Erythroblast (primary cell): ENCODE measurements at regions not wholly inside any gene's neighbourhood (a gene's known extent, or its start where the extent isn't known, plus 50 kb on each side); places are given as distances from the start of the nearest gene placed in this dataset.
"Not testable (repeated sequence)": the region's sequence is repeated elsewhere in the genome, so short reads cannot be mapped to it uniquely, and the experiment has no call there.

Experiments used
- DNase-seq, 2 experiments: peaks; one replicate each; lab custom pipeline; 2025; lab: John Stamatoyannopoulos, UW
- GATA1 ChIP-seq: IDR thresholded peaks from 2 replicates; pipeline ENCODE4 v1.6.1; 2011; ENCODE audit warnings: low read depth, mild to moderate bottlenecking, control low read depth, low read length, moderate library complexity
- POLR2A ChIP-seq: IDR thresholded peaks from 2 replicates; pipeline ENCODE4 v1.6.1; 2011; ENCODE audit warnings: mild to moderate bottlenecking, low read length

- TF ChIP-seq POLR2A (no peak), GATA1 (no peak)
- no peak for DNase-seq
Observed at GRCh38 chr13:78054157-78054556, 135.5 kb upstream of the EDNRB start.

- DNase-seq = no peak
- TF ChIP-seq GATA1 (no peak), POLR2A (no peak)
Observed at GRCh38 chr13:78047151-78047550, 128.5 kb upstream of the EDNRB start.

DNA sequence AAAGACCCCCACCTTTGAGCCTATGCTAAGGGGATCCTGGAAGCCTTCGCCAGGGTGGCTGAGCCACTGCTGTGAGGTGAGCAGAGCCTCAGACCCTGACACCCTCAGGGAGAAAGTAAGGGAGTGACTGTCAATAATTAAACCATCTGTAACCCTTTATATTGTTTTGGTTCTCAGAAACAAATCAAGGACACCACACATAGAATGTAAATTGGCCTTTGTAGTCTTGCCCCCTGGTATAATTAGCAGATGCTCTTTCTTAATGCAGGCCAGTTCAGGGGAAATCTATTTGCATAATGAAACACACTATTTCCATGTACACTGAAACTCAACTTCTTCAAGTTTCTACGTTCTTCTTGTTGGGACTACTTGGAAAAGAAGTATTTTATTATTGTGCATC lies 127.7 kb upstream of the EDNRB start:
- no peak for DNase-seq
- TF ChIP-seq GATA1 = no peak
- TF ChIP-seq POLR2A = no peak

GRCh38 chr13:78045916-78046315 lies 127.3 kb upstream of the EDNRB start:
- DNase-seq = no peak
- TF ChIP-seq POLR2A = no peak
- no peak for TF ChIP-seq GATA1

GRCh38 chr13:78041366-78041765 lies 122.7 kb upstream of the EDNRB start:
- DNase-seq = not testable (repeated sequence)

DNA sequence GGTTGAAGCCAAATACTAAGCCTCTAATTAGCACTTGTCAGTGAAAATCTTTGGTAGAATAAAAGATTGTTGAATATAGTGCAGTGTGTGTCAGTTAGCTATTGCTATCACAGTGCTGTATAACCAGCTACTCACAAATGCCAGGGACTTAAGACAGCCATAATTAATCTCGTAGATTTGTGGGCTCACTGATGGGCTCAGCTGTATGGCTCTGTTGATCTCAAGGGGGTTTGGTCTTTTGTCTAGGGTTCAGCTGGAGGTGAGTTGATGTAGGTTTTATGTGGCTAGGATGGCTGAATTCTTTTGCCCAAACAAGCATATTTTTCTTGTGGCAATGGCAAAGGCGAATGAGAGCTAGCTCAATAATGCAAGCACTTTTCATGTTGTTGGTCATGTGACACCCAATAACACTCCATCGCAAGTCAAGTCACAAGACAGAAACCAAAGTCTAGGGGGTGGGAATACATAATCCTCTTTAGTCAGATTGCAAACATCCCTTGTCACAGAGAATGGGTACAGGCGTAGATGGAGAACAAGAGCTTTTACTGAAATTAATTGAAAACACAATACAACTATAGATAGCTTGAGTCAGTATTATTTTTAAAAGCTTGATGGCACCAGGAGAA lies 121.7 kb upstream of the EDNRB start:
- DNase-seq = no peak
- TF ChIP-seq POLR2A = no peak
- no peak for TF ChIP-seq GATA1

- DNase-seq = no peak
- TF ChIP-seq GATA1 = no peak
- no peak for TF ChIP-seq POLR2A
Observed at GRCh38 chr13:78036841-78037240, 118.2 kb upstream of the EDNRB start.

- no peak for DNase-seq
- TF ChIP-seq GATA1 = no peak
- no peak for TF ChIP-seq POLR2A
Observed at GRCh38 chr13:78035500-78035899, 116.9 kb upstream of the EDNRB start.

DNA sequence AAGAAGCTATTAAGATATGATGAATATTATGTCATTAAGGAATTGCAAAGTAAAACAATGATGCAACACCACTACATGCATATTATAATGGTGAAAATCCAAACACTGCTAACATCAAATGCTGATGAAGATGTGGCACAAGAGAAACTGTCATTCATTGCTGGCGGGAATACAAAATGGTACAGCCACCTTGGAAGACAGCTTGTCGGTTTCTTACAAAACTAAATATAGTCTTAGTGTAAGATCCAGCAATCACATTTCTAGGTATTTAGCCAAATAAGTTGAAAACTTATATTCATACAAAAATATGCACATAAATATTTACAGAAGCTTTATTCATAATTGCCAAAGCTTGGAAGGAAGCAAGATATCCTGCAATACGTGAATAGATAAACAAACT lies 114.9 kb upstream of the EDNRB start:
- TF ChIP-seq GATA1 (no peak), POLR2A (no peak)
- no peak for DNase-seq

DNA sequence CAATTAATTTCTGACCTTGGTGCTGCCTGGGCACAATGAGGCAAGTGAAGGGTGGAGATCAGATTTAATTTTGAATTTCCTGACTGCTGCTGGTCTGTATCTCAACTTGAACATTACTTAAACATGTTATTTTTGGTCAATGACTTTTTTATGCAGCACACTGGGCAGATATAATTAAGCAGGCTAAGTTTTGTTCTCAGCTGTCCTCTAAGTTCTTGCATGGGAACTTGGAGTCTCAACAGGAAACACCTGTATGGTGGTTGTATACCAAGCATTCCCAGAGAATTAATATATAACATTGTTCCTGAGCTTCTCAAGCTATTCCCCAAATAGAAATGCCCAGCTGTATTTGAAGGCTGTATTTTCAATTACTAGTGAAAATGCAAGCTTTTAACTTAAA lies 113.5 kb upstream of the EDNRB start:
- no peak for TF ChIP-seq GATA1
- no peak for TF ChIP-seq POLR2A
- DNase-seq = no peak

DNA sequence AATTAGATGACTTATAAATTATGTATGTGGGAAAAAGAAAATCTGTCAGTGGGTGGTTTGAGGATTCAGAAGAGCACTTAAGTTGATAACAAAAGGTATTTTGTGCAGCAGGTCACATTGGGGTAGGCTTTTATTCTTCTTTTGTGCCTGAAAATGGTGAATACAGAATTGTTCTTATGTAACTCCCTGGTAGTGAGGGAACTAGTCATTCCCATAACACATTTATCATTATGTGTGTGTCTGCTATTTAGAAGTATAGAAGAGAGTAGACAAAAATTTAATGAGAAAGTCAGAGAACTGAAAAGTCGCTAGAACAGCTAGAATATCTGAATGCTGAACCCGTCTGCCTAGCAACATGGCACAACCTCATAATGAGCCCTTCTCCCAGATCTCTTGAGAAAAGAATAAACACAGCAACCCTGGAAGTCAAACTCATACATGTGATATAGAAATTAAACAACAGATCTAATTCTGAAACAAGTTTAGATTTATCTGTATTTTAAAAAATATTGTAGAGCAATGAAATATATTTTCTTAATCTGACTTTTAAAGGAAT lies 111.8 kb upstream of the EDNRB start:
- DNase-seq = no peak
- TF ChIP-seq POLR2A = no peak
- no peak for TF ChIP-seq GATA1

- no peak for TF ChIP-seq GATA1
- no peak for TF ChIP-seq POLR2A
- DNase-seq = no peak
Observed at GRCh38 chr13:78029901-78030300, 111.3 kb upstream of the EDNRB start.

DNA sequence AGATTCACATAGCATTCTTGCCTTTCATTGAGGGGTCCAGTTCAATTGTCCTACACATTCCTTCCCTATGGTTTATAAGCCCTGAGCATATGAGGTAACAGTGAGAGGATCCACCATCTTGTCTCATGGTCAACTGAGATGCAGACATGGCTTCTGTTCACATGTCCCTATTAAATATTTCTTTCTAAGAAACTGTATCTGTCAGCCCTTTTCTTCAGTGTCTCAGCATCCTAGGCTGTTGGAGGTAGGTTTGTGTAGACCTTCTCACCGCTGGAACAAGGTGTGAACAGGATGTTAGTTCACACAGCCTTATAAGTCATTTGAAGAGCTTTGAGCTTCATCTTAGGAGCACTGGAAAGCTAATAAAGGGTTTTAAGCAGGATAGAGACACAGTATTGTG lies 110.3 kb upstream of the EDNRB start:
- TF ChIP-seq GATA1 = no peak
- no peak for TF ChIP-seq POLR2A
- no peak for DNase-seq

DNA sequence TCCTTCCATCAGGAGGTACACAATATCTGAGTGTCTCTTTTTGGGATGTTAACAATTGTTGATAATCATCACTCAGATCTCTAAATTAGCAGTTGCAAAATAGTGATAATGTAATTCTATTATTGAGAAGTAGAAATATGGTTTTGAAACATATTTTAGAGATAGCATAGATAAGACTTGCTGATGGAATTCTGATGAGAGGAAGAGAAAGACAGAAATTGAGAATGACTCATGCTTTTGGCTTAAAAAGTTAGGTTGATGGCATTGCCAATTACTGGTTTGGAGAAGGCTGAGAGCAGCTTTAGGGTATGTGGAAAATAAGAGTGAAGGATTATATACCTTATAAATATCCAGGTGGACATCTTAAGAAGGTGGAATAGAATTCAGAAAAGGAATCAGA lies 106.4 kb upstream of the EDNRB start:
- TF ChIP-seq POLR2A (no peak), GATA1 (no peak)
- no peak for DNase-seq
